ENCODE measurements at regions not wholly inside any gene's neighbourhood (a gene's known extent, or its start where the extent isn't known, plus 50 kb on each side); places are given as distances from the start of the nearest gene placed in this dataset.

- no peak overlapping the region for H3K4me3 ChIP-seq (ENCODE audit: low read length)
- no peaks in the 10 kb centered on the region for H3K27me3 ChIP-seq (ENCODE audit: control insufficient read depth, insufficient read depth, low read length)
- H3K36me3 ChIP-seq (ENCODE audit: control insufficient read depth, insufficient read depth, low read length): no peaks in the 10 kb centered on the region
- no peak overlapping the region for H3K27ac ChIP-seq (ENCODE audit: low read depth, low read length)
- no peak overlapping the region for H3K9ac ChIP-seq (ENCODE audit: low read length)
- H3K4me1 ChIP-seq (ENCODE audit: control insufficient read depth, insufficient read depth, low read length): no peaks in the 10 kb centered on the region
These were observed 176.8 kb upstream of the SAMSN1 start for GRCh38 chr21:14722841-14723483.

GRCh38 chr21:14720237-14720636 lies 174.1 kb upstream of the SAMSN1 start:
- no peak overlapping the region for H3K27ac ChIP-seq (ENCODE audit: low read depth, low read length)
- no peaks in the 10 kb centered on the region for H3K27me3 ChIP-seq (ENCODE audit: control insufficient read depth, insufficient read depth, low read length)
- no peaks in the 10 kb centered on the region for H3K36me3 ChIP-seq (ENCODE audit: control insufficient read depth, insufficient read depth, low read length)
- no peak overlapping the region for H3K9ac ChIP-seq (ENCODE audit: low read length)
- H3K4me3 ChIP-seq (ENCODE audit: low read length): no peak overlapping the region
- H3K4me1 ChIP-seq (ENCODE audit: control insufficient read depth, insufficient read depth, low read length): no peaks in the 10 kb centered on the region

GRCh38 chr21:14718951-14719350 lies 172.8 kb upstream of the SAMSN1 start:
- Histone ChIP-seq H3K27me3 (ENCODE audit: control insufficient read depth, insufficient read depth, low read length) (no peaks in the 10 kb centered on the region), H3K36me3 (ENCODE audit: control insufficient read depth, insufficient read depth, low read length) (no peaks in the 10 kb centered on the region), H3K27ac (ENCODE audit: low read depth, low read length) (no peak overlapping the region), H3K4me3 (ENCODE audit: low read length) (no peak overlapping the region), H3K4me1 (ENCODE audit: control insufficient read depth, insufficient read depth, low read length) (no peaks in the 10 kb centered on the region), H3K9ac (ENCODE audit: low read length) (no peak overlapping the region)

- no peak overlapping the region for H3K27ac ChIP-seq (ENCODE audit: low read depth, low read length)
- no peak overlapping the region for H3K9ac ChIP-seq (ENCODE audit: low read length)
- H3K27me3 ChIP-seq (ENCODE audit: control insufficient read depth, insufficient read depth, low read length): no peaks in the 10 kb centered on the region
- H3K36me3 ChIP-seq (ENCODE audit: control insufficient read depth, insufficient read depth, low read length): no peaks in the 10 kb centered on the region
- no peak overlapping the region for H3K4me3 ChIP-seq (ENCODE audit: low read length)
- no peaks in the 10 kb centered on the region for H3K4me1 ChIP-seq (ENCODE audit: control insufficient read depth, insufficient read depth, low read length)
These were observed 170.8 kb upstream of the SAMSN1 start for GRCh38 chr21:14716761-14717396.

- Histone ChIP-seq H3K36me3 (ENCODE audit: control insufficient read depth, insufficient read depth, low read length) (no peaks in the 10 kb centered on the region), H3K4me3 (ENCODE audit: low read length) (no peak overlapping the region), H3K27me3 (ENCODE audit: control insufficient read depth, insufficient read depth, low read length) (no peaks in the 10 kb centered on the region), H3K27ac (ENCODE audit: low read depth, low read length) (no peak overlapping the region), H3K9ac (ENCODE audit: low read length) (no peak overlapping the region), H3K4me1 (ENCODE audit: control insufficient read depth, insufficient read depth, low read length) (no peaks in the 10 kb centered on the region)
These were observed 167.0 kb upstream of the SAMSN1 start for GRCh38 chr21:14713109-14713508.

- no peak overlapping the region for H3K9ac ChIP-seq (ENCODE audit: low read length)
- no peaks in the 10 kb centered on the region for H3K27me3 ChIP-seq (ENCODE audit: control insufficient read depth, insufficient read depth, low read length)
- H3K36me3 ChIP-seq (ENCODE audit: control insufficient read depth, insufficient read depth, low read length): no peaks in the 10 kb centered on the region
- H3K4me1 ChIP-seq (ENCODE audit: control insufficient read depth, insufficient read depth, low read length): no peaks in the 10 kb centered on the region
- no peak overlapping the region for H3K27ac ChIP-seq (ENCODE audit: low read depth, low read length)
- H3K4me3 ChIP-seq (ENCODE audit: low read length): no peak overlapping the region
These were observed 166.1 kb upstream of the SAMSN1 start for GRCh38 chr21:14712121-14712715.

- Histone ChIP-seq H3K9ac (ENCODE audit: low read length) (no peak overlapping the region), H3K4me1 (ENCODE audit: control insufficient read depth, insufficient read depth, low read length) (no peaks in the 10 kb centered on the region), H3K4me3 (ENCODE audit: low read length) (no peak overlapping the region), H3K36me3 (ENCODE audit: control insufficient read depth, insufficient read depth, low read length) (no peaks in the 10 kb centered on the region), H3K27ac (ENCODE audit: low read depth, low read length) (no peak overlapping the region), H3K27me3 (ENCODE audit: control insufficient read depth, insufficient read depth, low read length) (no peaks in the 10 kb centered on the region)
These were observed 165.2 kb upstream of the SAMSN1 start for GRCh38 chr21:14711287-14711686.

- no peak overlapping the region for H3K4me3 ChIP-seq (ENCODE audit: low read length)
- H3K27ac ChIP-seq (ENCODE audit: low read depth, low read length): no peak overlapping the region
- no peaks in the 10 kb centered on the region for H3K4me1 ChIP-seq (ENCODE audit: control insufficient read depth, insufficient read depth, low read length)
- no peaks in the 10 kb centered on the region for H3K36me3 ChIP-seq (ENCODE audit: control insufficient read depth, insufficient read depth, low read length)
- no peak overlapping the region for H3K9ac ChIP-seq (ENCODE audit: low read length)
- H3K27me3 ChIP-seq (ENCODE audit: control insufficient read depth, insufficient read depth, low read length): no peaks in the 10 kb centered on the region
These were observed 161.5 kb upstream of the SAMSN1 start for GRCh38 chr21:14707511-14708020.

GRCh38 chr21:14706712-14707510 lies 160.8 kb upstream of the SAMSN1 start:
- H3K4me1 ChIP-seq (ENCODE audit: control insufficient read depth, insufficient read depth, low read length): no peaks in the 10 kb centered on the region
- H3K36me3 ChIP-seq (ENCODE audit: control insufficient read depth, insufficient read depth, low read length): no peaks in the 10 kb centered on the region
- H3K27me3 ChIP-seq (ENCODE audit: control insufficient read depth, insufficient read depth, low read length): no peaks in the 10 kb centered on the region
- H3K9ac ChIP-seq (ENCODE audit: low read length): no peak overlapping the region
- no peak overlapping the region for H3K27ac ChIP-seq (ENCODE audit: low read depth, low read length)
- no peak overlapping the region for H3K4me3 ChIP-seq (ENCODE audit: low read length)

GRCh38 chr21:14699433-14700407 lies 153.6 kb upstream of the SAMSN1 start:
- Histone ChIP-seq H3K4me1 (ENCODE audit: control insufficient read depth, insufficient read depth, low read length) (no peaks in the 10 kb centered on the region), H3K36me3 (ENCODE audit: control insufficient read depth, insufficient read depth, low read length) (no peaks in the 10 kb centered on the region), H3K27me3 (ENCODE audit: control insufficient read depth, insufficient read depth, low read length) (no peaks in the 10 kb centered on the region), H3K9ac (ENCODE audit: low read length) (no peak overlapping the region), H3K4me3 (ENCODE audit: low read length) (no peak overlapping the region), H3K27ac (ENCODE audit: low read depth, low read length) (no peak overlapping the region)

- no peak overlapping the region for H3K27ac ChIP-seq (ENCODE audit: low read depth, low read length)
- H3K9ac ChIP-seq (ENCODE audit: low read length): no peak overlapping the region
- no peaks in the 10 kb centered on the region for H3K4me1 ChIP-seq (ENCODE audit: control insufficient read depth, insufficient read depth, low read length)
- H3K4me3 ChIP-seq (ENCODE audit: low read length): no peak overlapping the region
- H3K36me3 ChIP-seq (ENCODE audit: control insufficient read depth, insufficient read depth, low read length): no peaks in the 10 kb centered on the region
- no peaks in the 10 kb centered on the region for H3K27me3 ChIP-seq (ENCODE audit: control insufficient read depth, insufficient read depth, low read length)
These were observed 151.7 kb upstream of the SAMSN1 start for GRCh38 chr21:14697769-14698168.
